Embryonic facial prominence (tissue), 1 donor: ENCODE measurements at regions not wholly inside any gene's neighbourhood (a gene's known extent, or its start where the extent isn't known, plus 50 kb on each side); places are given as distances from the start of the nearest gene placed in this dataset.
"Not testable (repeated sequence)": the region's sequence is repeated elsewhere in the genome, so short reads cannot be mapped to it uniquely, and the experiment has no call there.

Experiments used
- DNase-seq: peaks from one replicate; pipeline ENCODE4 v3.0.0-alpha.2; 2016; ENCODE audit errors: extremely low spot score

GRCh38 chr3:182397164-182397563 is 396.1 kb upstream of the ATP11B start:
- DNase-seq: no peak

GRCh38 chr3:182399978-182400737 is 393.1 kb upstream of the ATP11B start:
- DNase-seq: no peak

GRCh38 chr3:182400838-182401237 is 392.5 kb upstream of the ATP11B start:
- DNase-seq: no peak

DNA sequence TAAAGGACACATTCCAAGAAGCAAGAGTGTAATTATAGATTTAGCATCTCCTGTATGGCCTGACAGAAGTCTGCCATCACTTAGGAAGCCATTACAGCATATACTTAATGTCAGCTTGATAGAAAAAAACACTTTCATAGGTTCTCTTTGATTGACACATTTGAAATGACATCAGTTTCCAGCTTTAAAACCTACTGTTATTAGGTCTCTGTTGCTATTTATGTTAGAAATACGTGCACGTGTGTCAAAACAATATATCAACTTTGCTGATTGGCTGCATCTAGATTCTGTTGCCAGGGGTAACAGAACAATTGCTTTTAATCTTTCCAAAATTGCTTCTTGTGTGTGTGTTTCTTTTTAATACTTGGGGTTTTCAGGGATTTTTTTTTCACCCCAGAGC is 389.3 kb upstream of the ATP11B start:
- no peak for DNase-seq

- DNase-seq: no peak
These were observed 387.5 kb upstream of the ATP11B start for GRCh38 chr3:182405759-182406158.

- DNase-seq: no peak
These were observed 386.5 kb upstream of the ATP11B start for GRCh38 chr3:182406786-182407185.

- DNase-seq: no peak
These were observed 383.3 kb upstream of the ATP11B start for GRCh38 chr3:182410051-182410450.

DNA sequence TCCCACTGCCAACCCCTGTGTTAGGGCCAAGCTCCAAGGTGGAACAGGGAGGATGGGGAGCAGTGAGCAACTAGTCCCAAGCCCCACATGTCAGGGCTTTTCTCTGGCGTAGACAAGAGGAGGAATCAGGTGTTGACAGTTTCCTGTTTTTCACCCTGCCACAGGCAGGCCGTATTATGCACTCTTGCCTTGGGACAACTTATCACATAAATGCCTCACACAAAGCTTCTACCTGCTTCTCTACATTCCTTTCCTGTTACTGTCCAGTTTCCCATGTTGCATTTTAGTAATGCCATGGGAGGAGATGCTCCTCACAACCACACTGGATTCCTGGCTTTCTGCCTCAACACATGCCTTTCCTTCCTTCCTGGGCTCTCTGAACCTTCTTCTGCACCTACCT is 381.2 kb upstream of the ATP11B start:
- no peak for DNase-seq

DNA sequence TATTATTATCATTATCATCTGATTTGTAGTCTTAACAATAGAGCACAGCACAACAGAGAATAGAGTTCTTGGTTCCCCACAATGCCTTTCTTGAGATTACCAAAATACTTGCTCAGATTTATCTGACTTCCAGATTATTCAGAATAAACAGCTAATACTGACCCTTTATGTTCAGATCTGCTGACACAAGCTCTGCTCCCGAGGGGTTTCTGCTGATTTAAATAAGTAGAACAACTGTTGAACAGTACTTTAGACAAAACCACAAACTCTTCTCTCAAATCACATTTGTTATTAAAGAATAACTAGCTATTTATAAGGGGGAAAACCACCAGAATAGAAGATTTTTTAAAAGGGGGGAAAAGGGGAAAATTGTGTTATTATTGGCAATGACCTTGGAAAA is 380.2 kb upstream of the ATP11B start:
- DNase-seq: no peak

- DNase-seq: no peak
These were observed 379.6 kb upstream of the ATP11B start for GRCh38 chr3:182413682-182414081.

GRCh38 chr3:182414586-182414985 is 378.7 kb upstream of the ATP11B start:
- no peak for DNase-seq

- DNase-seq: no peak
These were observed 372.6 kb upstream of the ATP11B start for GRCh38 chr3:182420741-182421140.

GRCh38 chr3:182424006-182424405 is 369.3 kb upstream of the ATP11B start:
- DNase-seq: no peak

DNA sequence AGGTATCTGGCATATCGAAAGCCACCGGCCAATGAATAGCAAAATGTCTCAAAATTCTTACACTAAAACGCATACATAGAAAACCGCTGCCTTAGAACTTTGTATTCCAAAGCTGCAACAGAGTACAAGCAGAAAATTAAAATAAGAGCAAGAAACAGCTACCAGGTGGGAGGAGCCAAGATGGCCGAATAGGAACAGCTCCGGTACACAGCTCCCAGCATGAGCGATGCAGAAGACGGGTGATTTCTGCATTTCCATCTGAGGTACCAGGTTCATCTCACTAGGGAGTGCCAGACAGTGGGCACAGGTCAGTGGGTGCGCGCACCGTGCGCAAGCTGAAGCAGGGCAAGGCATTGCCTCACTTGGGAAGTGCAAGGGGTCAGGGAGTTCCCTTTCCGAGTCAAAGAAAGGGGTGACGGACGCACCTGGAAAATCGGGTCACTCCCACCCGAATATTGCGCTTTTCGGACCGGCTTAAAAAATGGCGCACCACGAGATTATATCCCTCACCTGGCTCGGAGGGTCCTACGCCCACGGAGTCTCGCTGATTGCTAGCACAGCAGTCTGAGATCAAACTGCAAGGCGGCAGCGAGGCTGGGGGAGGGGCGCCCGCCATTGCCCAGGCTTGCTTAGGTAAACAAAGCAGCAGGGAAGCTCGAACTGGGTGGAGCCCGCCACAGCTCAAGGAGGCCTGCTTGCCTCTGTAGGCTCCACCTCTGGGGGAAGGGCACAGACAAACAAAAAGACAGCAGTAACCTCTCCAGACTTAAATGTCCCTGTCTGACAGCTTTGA is 367.2 kb upstream of the ATP11B start:
- DNase-seq: not testable (repeated sequence)

GRCh38 chr3:182431972-182432371 is 361.3 kb upstream of the ATP11B start:
- DNase-seq: not testable (repeated sequence)

- no peak for DNase-seq
These were observed 357.4 kb upstream of the ATP11B start for GRCh38 chr3:182435860-182436259.

DNA sequence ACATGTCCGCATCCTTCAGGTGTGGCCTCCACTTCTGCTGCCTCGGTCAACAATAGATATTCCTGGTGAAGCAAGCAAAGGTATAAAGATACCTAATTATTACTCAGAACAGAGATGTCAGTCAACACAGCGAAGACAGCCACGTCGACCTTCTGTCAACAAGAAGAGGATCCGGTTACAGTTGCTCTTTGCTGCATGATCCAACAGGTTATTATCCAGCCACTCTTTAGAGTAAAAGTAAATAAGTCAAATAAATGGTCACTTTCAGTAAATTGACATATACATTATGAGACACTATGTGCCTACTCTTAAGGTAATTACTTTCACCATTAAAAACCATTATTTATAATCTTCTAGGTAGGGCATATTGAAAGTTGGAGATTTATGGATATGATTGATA is 356.8 kb upstream of the ATP11B start:
- DNase-seq: no peak

DNA sequence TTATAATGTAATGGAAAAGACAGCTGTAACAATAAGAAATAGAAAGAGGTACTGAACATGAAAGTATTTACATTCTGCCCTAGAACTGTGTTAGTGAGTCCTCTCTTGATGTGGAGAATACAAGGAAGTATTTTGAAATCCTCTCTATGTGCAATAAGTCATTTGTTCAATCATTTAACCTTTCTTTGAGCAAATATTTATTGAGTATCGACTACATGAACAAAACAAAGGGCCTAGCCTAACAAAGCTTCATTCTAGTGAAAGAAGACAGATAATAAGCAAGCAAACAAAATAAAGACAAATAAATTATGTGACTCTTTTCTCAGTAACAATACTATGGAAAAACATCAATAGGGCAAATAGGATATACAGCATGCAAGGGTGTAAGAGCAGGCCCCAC is 354.9 kb upstream of the ATP11B start:
- no peak for DNase-seq

DNA sequence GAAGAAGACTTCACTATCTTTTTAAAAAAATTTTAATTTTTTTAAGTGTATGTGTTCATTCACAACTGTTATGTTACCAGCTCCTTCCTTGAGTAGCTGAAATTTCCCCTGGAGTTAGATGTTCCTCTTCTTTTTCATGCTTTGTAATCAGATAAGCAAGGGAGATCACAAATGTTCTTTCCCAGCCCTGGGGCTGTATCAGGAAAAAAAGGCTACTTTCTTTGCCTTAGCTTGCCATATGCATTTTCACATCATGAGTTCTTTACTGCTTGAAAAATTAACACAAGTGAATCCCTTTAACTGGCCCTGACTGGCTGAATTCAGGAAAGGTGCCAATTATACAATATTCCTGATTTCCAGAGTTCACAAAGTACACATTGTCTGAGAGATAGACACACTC is 353.2 kb upstream of the ATP11B start:
- DNase-seq: no peak

GRCh38 chr3:182445576-182445975 is 347.7 kb upstream of the ATP11B start:
- no peak for DNase-seq

GRCh38 chr3:182450942-182451787 is 342.1 kb upstream of the ATP11B start:
- no peak for DNase-seq

DNA sequence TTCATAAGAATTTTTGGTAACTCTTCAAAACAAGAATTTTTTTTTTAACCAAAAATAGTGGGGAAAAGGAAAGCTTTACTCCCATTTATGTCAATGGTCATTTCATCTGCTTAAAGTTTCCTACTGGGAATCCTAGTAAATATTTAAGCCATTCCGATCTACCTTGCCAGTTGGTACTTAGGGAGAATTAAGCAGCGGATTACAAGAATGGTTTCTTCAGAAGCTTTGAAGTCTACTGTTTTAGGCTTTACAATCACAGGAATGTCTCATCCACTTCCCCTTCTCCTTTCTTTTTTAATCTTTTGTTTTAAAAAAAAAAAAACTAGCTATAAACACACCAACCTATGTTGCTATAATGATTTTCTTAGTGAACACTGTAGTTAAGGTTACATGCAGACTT is 341.4 kb upstream of the ATP11B start:
- no peak for DNase-seq
